Gastrocnemius medialis (tissue), 4 donors: ENCODE measurements at regions not wholly inside any gene's neighbourhood (a gene's known extent, or its start where the extent isn't known, plus 50 kb on each side); places are given as distances from the start of the nearest gene placed in this dataset.
A peak's percentile ranks its signal among the peaks of the same experiment; 100 is the strongest.

Experiments
- POLR2A ChIP-seq, 2 donors: fragments of 450-650 bp; IDR thresholded peaks; one replicate each; pipeline ENCODE4 v1.6.1; 2017; ENCODE audit warnings: antibody characterized with exemption in 2 of 2, mild to moderate bottlenecking in 2 of 2, moderate library complexity in 2 of 2
- TF ChIP-seq, protein P1 (sequence below), 5 experiments: fragments of 450-650 bp in 3 of 5; fragments of 200-600 bp in 2 of 5; sonication (generic) in 2 of 5; IDR thresholded peaks in 4 of 5; conservative IDR thresholded peaks in 1 of 5; 1 replicate in 4 of 5; 2 replicates in 1 of 5; pipeline ENCODE4 v1.5.1; 2016 to 2019; ENCODE audit warnings: antibody characterized with exemption in 5 of 5, mild to moderate bottlenecking in 3 of 5, moderate library complexity in 3 of 5

DNA sequence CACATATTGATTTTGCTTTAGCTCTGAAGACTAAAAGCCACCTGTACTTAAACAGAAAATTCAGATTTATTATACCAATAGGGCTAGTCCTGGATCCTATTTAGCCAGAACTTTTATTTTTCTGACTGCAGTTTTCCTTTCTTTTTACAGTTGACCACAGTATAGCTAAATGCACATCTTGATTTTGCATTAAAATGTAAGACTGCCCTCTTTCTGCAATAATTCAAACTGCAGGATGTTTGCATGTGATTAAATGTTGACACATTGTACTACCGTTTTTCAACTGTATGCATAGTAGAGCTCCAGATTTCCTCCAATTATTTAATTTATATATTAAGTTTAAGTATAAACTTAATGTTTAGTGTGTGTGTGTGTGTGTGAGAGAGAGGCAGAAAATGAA, 1262.9 kb downstream of the SUCLG1 start:
- TF ChIP-seq POLR2A (IDR thresholded peaks at IDR 0.05): no peak
- TF ChIP-seq, protein P1, sequence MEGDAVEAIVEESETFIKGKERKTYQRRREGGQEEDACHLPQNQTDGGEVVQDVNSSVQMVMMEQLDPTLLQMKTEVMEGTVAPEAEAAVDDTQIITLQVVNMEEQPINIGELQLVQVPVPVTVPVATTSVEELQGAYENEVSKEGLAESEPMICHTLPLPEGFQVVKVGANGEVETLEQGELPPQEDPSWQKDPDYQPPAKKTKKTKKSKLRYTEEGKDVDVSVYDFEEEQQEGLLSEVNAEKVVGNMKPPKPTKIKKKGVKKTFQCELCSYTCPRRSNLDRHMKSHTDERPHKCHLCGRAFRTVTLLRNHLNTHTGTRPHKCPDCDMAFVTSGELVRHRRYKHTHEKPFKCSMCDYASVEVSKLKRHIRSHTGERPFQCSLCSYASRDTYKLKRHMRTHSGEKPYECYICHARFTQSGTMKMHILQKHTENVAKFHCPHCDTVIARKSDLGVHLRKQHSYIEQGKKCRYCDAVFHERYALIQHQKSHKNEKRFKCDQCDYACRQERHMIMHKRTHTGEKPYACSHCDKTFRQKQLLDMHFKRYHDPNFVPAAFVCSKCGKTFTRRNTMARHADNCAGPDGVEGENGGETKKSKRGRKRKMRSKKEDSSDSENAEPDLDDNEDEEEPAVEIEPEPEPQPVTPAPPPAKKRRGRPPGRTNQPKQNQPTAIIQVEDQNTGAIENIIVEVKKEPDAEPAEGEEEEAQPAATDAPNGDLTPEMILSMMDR (IDR thresholded peaks at IDR 0.05 in 4 of 5, conservative IDR thresholded peaks at IDR 0.05 in 1 of 5): peak in 3 of 5 experiments; percentile 7 to 29 (median 28)
